ENCODE measurements at regions not wholly inside any gene's neighbourhood (a gene's known extent, or its start where the extent isn't known, plus 50 kb on each side); places are given as distances from the start of the nearest gene placed in this dataset.

- no peak for DNase-seq (ENCODE audit: low read depth)
- no peak for TF ChIP-seq CTCF (IDR thresholded peaks at IDR 0.05; ENCODE audit: control insufficient read depth, insufficient read depth, low read depth, low read length, missing control alignments)
- H3K4me3 ChIP-seq (ENCODE audit: control insufficient read depth, low read depth, low read length), result no peak overlapping the region
These were observed 843.9 kb upstream of the TMEM132C start for GRCh38 chr12:127422935-127423566.

- no peak for TF ChIP-seq CTCF (IDR thresholded peaks at IDR 0.05; ENCODE audit: control insufficient read depth, insufficient read depth, low read depth, low read length, missing control alignments)
- no peak overlapping the region for H3K4me3 ChIP-seq (ENCODE audit: control insufficient read depth, low read depth, low read length)
- DNase-seq (ENCODE audit: low read depth), result no peak
These were observed 841.5 kb upstream of the TMEM132C start for GRCh38 chr12:127425474-127425873.

GRCh38 chr12:127428420-127428819, 838.5 kb upstream of the TMEM132C start:
- no peak overlapping the region for H3K4me3 ChIP-seq (ENCODE audit: control insufficient read depth, low read depth, low read length)
- TF ChIP-seq CTCF (IDR thresholded peaks at IDR 0.05; ENCODE audit: control insufficient read depth, insufficient read depth, low read depth, low read length, missing control alignments), result no peak
- DNase-seq (ENCODE audit: low read depth), result no peak

GRCh38 chr12:127429551-127430285, 837.3 kb upstream of the TMEM132C start:
- no peak overlapping the region for H3K4me3 ChIP-seq (ENCODE audit: control insufficient read depth, low read depth, low read length)
- no peak for TF ChIP-seq CTCF (IDR thresholded peaks at IDR 0.05; ENCODE audit: control insufficient read depth, insufficient read depth, low read depth, low read length, missing control alignments)
- DNase-seq (ENCODE audit: low read depth), result no peak

GRCh38 chr12:127430401-127430800, 836.6 kb upstream of the TMEM132C start:
- no peak for TF ChIP-seq CTCF (IDR thresholded peaks at IDR 0.05; ENCODE audit: control insufficient read depth, insufficient read depth, low read depth, low read length, missing control alignments)
- H3K4me3 ChIP-seq (ENCODE audit: control insufficient read depth, low read depth, low read length), result no peak overlapping the region
- DNase-seq (ENCODE audit: low read depth), result no peak

GRCh38 chr12:127431177-127431576, 835.8 kb upstream of the TMEM132C start:
- no peak overlapping the region for H3K4me3 ChIP-seq (ENCODE audit: control insufficient read depth, low read depth, low read length)
- TF ChIP-seq CTCF (IDR thresholded peaks at IDR 0.05; ENCODE audit: control insufficient read depth, insufficient read depth, low read depth, low read length, missing control alignments), result no peak

More at GRCh38 chr12:127431177-127431576, 835.8 kb upstream of the TMEM132C start:
- DNase-seq (ENCODE audit: low read depth), result no peak
